ENCODE measurements at regions not wholly inside any gene's neighbourhood (a gene's known extent, or its start where the extent isn't known, plus 50 kb on each side); places are given as distances from the start of the nearest gene placed in this dataset.

GRCh38 chr10:52864201-52865106 lies 91.9 kb upstream of the MBL2 start:
- DNase-seq (ENCODE audit: low read depth in 1 of 2, low spot score in 1 of 2): peak in 1 of 2 donors; percentile 95
- H3K4me3 ChIP-seq: no peak overlapping the region
- TF ChIP-seq CTCF (IDR thresholded peaks at IDR 0.05; ENCODE audit: low read depth, low read length): no peak
- H3K27me3 ChIP-seq: no peaks in the 10 kb centered on the region
- no peak overlapping the region for H3K27ac ChIP-seq
- no peaks in the 10 kb centered on the region for H3K36me3 ChIP-seq
- H3K9me3 ChIP-seq (ENCODE audit: low read depth): no peaks in the 10 kb centered on the region
- H3K4me1 ChIP-seq (ENCODE audit: low read depth): no peaks in the 10 kb centered on the region

- Histone ChIP-seq H3K9me3 (ENCODE audit: low read depth) (no peaks in the 10 kb centered on the region), H3K36me3 (no peaks in the 10 kb centered on the region), H3K4me1 (ENCODE audit: low read depth) (peaks cover 6% of the 10 kb centered on the region), H3K27ac (no peak overlapping the region), H3K4me3 (no peak overlapping the region), H3K27me3 (no peaks in the 10 kb centered on the region)
- no peak for DNase-seq (ENCODE audit: low read depth in 1 of 2, low spot score in 1 of 2)
- TF ChIP-seq CTCF (IDR thresholded peaks at IDR 0.05; ENCODE audit: low read depth, low read length): no peak
Measured at GRCh38 chr10:52858722-52859121, 86.1 kb upstream of the MBL2 start.

GRCh38 chr10:52855546-52856325 lies 83.2 kb upstream of the MBL2 start:
- no peak for DNase-seq (ENCODE audit: low read depth in 1 of 2, low spot score in 1 of 2)
- no peak for TF ChIP-seq CTCF (IDR thresholded peaks at IDR 0.05; ENCODE audit: low read depth, low read length)

GRCh38 chr10:52853704-52854103 lies 81.1 kb upstream of the MBL2 start:
- H3K9me3 ChIP-seq (ENCODE audit: low read depth): no peaks in the 10 kb centered on the region
- no peak for DNase-seq (ENCODE audit: low read depth in 1 of 2, low spot score in 1 of 2)

More at GRCh38 chr10:52855546-52856325, 83.2 kb upstream of the MBL2 start:
- Histone ChIP-seq H3K9me3 (ENCODE audit: low read depth) (no peaks in the 10 kb centered on the region), H3K4me1 (ENCODE audit: low read depth) (peaks cover 6% of the 10 kb centered on the region), H3K27me3 (no peaks in the 10 kb centered on the region), H3K4me3 (no peak overlapping the region), H3K36me3 (no peaks in the 10 kb centered on the region), H3K27ac (no peak overlapping the region)

GRCh38 chr10:52836816-52837215 lies 64.2 kb upstream of the MBL2 start:
- Histone ChIP-seq H3K4me1 (ENCODE audit: low read depth) (no peaks in the 10 kb centered on the region), H3K27me3 (no peaks in the 10 kb centered on the region), H3K36me3 (no peaks in the 10 kb centered on the region), H3K27ac (no peak overlapping the region), H3K9me3 (ENCODE audit: low read depth) (no peaks in the 10 kb centered on the region), H3K4me3 (no peak overlapping the region)
- DNase-seq (ENCODE audit: low read depth in 1 of 2, low spot score in 1 of 2): no peak
- no peak for TF ChIP-seq CTCF (IDR thresholded peaks at IDR 0.05; ENCODE audit: low read depth, low read length)

More at GRCh38 chr10:52853704-52854103, 81.1 kb upstream of the MBL2 start:
- H3K27ac ChIP-seq: no peak overlapping the region
- no peak overlapping the region for H3K4me3 ChIP-seq
- no peaks in the 10 kb centered on the region for H3K27me3 ChIP-seq
- H3K36me3 ChIP-seq: no peaks in the 10 kb centered on the region
- H3K4me1 ChIP-seq (ENCODE audit: low read depth): peaks cover 6% of the 10 kb centered on the region
- TF ChIP-seq CTCF (IDR thresholded peaks at IDR 0.05; ENCODE audit: low read depth, low read length): no peak
